ENCODE measurements at regions not wholly inside any gene's neighbourhood (a gene's known extent, or its start where the extent isn't known, plus 50 kb on each side); places are given as distances from the start of the nearest gene placed in this dataset.

DNA sequence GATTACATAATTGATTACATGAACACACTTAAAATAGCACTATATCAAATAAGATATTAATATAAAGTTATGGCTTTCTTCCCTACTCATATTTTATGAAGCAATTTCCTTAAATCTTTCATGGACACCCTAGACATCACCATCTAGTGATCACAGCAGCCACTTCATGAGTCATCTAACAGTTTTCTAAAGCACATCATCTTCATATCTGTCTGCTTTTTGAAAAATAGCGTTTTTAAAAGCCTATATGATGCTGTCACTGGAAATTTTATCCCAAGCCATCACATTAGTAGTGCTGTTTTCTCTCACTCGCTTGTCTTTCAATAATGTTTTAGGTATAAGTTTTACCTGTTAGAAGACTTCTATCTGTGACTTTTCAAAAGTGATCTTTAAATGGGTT is 326.1 kb downstream of the SLITRK6 start:
- Histone ChIP-seq H3K27me3 (ENCODE audit: insufficient read depth, low read length) (no peaks in the 10 kb centered on the region), H4K20me1 (ENCODE audit: insufficient read depth) (no peaks in the 10 kb centered on the region; the same call in 1 of the 2 replicates), H3K36me3 (ENCODE audit: control insufficient read depth in 1 of 2, insufficient read depth in 2 of 2, low read length in 2 of 2) (no peaks in the 10 kb centered on the region), H3K4me3 (replicated peaks in 1 of 2; ENCODE audit: low read depth in 1 of 2, low read length in 2 of 2) (no peak overlapping the region), H3K9me3 (ENCODE audit: control insufficient read depth in 1 of 2, insufficient read depth in 1 of 2, low read depth in 1 of 2, low read length in 2 of 2) (peaks cover 0 to 4% of the 10 kb centered on the region in 2 experiments; a peak in 1 of 4 replicates), H3K9ac (ENCODE audit: low read length) (no peak overlapping the region), H3K9me2 (ENCODE audit: insufficient read depth) (no peaks in the 10 kb centered on the region), H2AFZ (ENCODE audit: low read depth, low read length, poor library complexity, severe bottlenecking) (no peak overlapping the region), H3K4me2 (ENCODE audit: low read length) (no peak overlapping the region), H3K79me2 (ENCODE audit: insufficient read depth, low read length) (no peaks in the 10 kb centered on the region), H3K4me1 (ENCODE audit: control insufficient read depth in 1 of 2, insufficient read depth in 2 of 2, low read length in 2 of 2) (no peaks in the 10 kb centered on the region), H3K27ac (ENCODE audit: low read depth, low read length) (no peak overlapping the region)
- RAD21 ChIA-PET (ENCODE audit: low non-redundant PET in 1 of 2, low total read pairs in 2 of 2, uncharacterized antibody in 2 of 2, unreplicated experiment in 2 of 2), result no interaction called here
- ATAC-seq (no peak), DNase-seq (ENCODE audit: low read depth, low spot score) (no peak)
- POLR2A ChIA-PET, result no interaction called here
- no peak for TF ChIP-seq CTCF (IDR thresholded peaks at IDR 0.05 in 2 of 3, conservative IDR thresholded peaks at IDR 0.05 in 1 of 3; ENCODE audit: borderline replicate concordance in 1 of 3, insufficient read depth in 1 of 3, low read depth in 2 of 3, low read length in 2 of 3)
- no peak for TF ChIP-seq EZH2 (IDR thresholded peaks at IDR 0.05)
- TF ChIP-seq, protein P1, sequence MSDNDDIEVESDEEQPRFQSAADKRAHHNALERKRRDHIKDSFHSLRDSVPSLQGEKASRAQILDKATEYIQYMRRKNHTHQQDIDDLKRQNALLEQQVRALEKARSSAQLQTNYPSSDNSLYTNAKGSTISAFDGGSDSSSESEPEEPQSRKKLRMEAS (IDR thresholded peaks at IDR 0.05), result no peak
- TF ChIP-seq, protein P2, sequence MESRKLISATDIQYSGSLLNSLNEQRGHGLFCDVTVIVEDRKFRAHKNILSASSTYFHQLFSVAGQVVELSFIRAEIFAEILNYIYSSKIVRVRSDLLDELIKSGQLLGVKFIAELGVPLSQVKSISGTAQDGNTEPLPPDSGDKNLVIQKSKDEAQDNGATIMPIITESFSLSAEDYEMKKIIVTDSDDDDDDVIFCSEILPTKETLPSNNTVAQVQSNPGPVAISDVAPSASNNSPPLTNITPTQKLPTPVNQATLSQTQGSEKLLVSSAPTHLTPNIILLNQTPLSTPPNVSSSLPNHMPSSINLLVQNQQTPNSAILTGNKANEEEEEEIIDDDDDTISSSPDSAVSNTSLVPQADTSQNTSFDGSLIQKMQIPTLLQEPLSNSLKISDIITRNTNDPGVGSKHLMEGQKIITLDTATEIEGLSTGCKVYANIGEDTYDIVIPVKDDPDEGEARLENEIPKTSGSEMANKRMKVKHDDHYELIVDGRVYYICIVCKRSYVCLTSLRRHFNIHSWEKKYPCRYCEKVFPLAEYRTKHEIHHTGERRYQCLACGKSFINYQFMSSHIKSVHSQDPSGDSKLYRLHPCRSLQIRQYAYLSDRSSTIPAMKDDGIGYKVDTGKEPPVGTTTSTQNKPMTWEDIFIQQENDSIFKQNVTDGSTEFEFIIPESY (IDR thresholded peaks at IDR 0.05; ENCODE audit: extremely low read depth, insufficient replicate concordance, low read length), result no peak
- no peak for TF ChIP-seq RAD21 (IDR thresholded peaks at IDR 0.05; ENCODE audit: low read depth)
- TF ChIP-seq TCF7L2 (IDR thresholded peaks at IDR 0.05; ENCODE audit: borderline replicate concordance, extremely low read depth, insufficient read depth, insufficient read length), result no peak
- no peak for TF ChIP-seq SRF (IDR thresholded peaks at IDR 0.05; ENCODE audit: low read depth)
- TF ChIP-seq EZH2phosphoT487 (IDR thresholded peaks at IDR 0.05; ENCODE audit: borderline replicate concordance), result no peak
- no peak for TF ChIP-seq ELF1 (IDR thresholded peaks at IDR 0.05; ENCODE audit: borderline replicate concordance, low read depth)
- no peak for TF ChIP-seq FOSL1 (IDR thresholded peaks at IDR 0.05; ENCODE audit: low read depth)
- TF ChIP-seq POLR2A (IDR thresholded peaks at IDR 0.05; ENCODE audit: borderline replicate concordance, extremely low read depth, insufficient read depth, insufficient read length), result no peak
- no peak for TF ChIP-seq JUND (IDR thresholded peaks at IDR 0.05)
- TF ChIP-seq CBX3 (IDR thresholded peaks at IDR 0.05; ENCODE audit: low read depth), result no peak
- no TSS peak for BruUV-seq (replicated peaks)
- intact Hi-C loops (cut with micrococcal nuclease), result no loop called here
- CTCF ChIA-PET, result no interaction called here

Data from HCT116 (cell line).